Activated naive CD8-positive, alpha-beta T cell treated with anti-CD3 and anti-CD28 coated beads, Interleukin-2, amount 50 U/mL, for 24 hours (primary cell): ENCODE measurements at regions not wholly inside any gene's neighbourhood (a gene's known extent, or its start where the extent isn't known, plus 50 kb on each side); places are given as distances from the start of the nearest gene placed in this dataset.
A peak's percentile ranks its signal among the peaks of the same experiment; 100 is the strongest.

Experiments used
- ATAC-seq: fragments of 150-1000 bp; cut with Tn5 transposase; one replicate; pipeline ENCODE4 v1.10.0; 2021
- DNase-seq: peaks from one replicate; pipeline ENCODE4 v3.0.0; 2021
- H3K27ac Mint-ChIP-seq: one replicate; pipeline ENCODE4 v1.8.0; 2021; ENCODE audit warnings: mild to moderate bottlenecking, mixed read lengths
- H3K27me3 Mint-ChIP-seq: one replicate; pipeline ENCODE4 v1.8.0; 2021; ENCODE audit warnings: mixed read lengths
- H3K36me3 Mint-ChIP-seq: one replicate; pipeline ENCODE4 v1.8.0; 2021; ENCODE audit warnings: low read depth, mixed read lengths
- H3K4me1 Mint-ChIP-seq: one replicate; pipeline ENCODE4 v1.8.0; 2021; ENCODE audit warnings: mixed read lengths
- H3K4me3 Mint-ChIP-seq: one replicate; pipeline ENCODE4 v1.8.0; 2021; ENCODE audit warnings: mild to moderate bottlenecking, moderate library complexity, mixed read lengths
- H3K9me3 Mint-ChIP-seq: one replicate; pipeline ENCODE4 v1.8.0; 2021; ENCODE audit warnings: mixed read lengths

DNA sequence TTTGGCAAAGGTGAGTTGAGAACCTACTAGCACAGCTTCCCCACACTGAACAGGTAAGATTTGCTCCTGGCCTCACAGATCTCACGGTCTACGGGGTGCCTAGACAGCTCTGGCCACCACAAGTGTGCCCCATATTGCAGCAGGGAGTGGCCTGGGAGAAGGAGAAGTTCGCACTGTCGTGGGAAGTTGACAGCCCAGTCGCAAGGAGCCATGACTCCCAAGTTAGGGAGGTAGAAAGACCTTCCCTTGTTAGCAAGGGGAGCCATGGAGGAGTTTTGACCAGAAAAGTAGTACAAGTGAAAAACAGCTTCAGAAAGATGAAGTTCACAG is 316.3 kb downstream of the BCL11B start:
- Mint-ChIP-seq H3K9me3 (no peaks in the 10 kb centered on the region), H3K27ac (no peak overlapping the region), H3K4me3 (no peak overlapping the region), H3K36me3 (no peaks in the 10 kb centered on the region), H3K27me3 (no peaks in the 10 kb centered on the region), H3K4me1 (peaks cover 17% of the 10 kb centered on the region)
- ATAC-seq (no peak), DNase-seq (no peak)

DNA sequence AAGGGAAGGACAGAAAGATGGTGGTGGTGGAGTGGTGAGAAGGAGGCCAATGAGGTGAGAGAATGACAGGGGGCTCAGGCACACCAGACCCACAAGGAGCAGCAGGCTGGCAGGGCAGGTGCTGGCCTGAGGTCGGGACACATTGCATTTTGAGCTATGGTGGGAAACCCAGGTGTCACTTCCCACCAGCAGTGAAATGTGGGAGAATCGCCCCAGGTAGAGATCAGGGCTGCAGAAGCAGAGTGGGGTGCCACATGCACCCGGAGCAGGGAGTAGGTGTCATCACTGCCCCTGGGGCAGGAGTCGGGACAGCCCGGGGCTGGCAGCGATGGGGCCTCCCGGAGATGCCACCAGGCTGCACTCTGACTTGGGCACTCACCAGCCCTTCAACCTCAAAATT is 315.8 kb downstream of the BCL11B start:
- H3K4me1 Mint-ChIP-seq, result peaks cover 18% of the 10 kb centered on the region
- H3K36me3 Mint-ChIP-seq, result no peaks in the 10 kb centered on the region
- ATAC-seq, result no peak
- no peaks in the 10 kb centered on the region for H3K9me3 Mint-ChIP-seq
- no peaks in the 10 kb centered on the region for H3K27me3 Mint-ChIP-seq
- H3K4me3 Mint-ChIP-seq, result no peak overlapping the region
- no peak overlapping the region for H3K27ac Mint-ChIP-seq
- no peak for DNase-seq

DNA sequence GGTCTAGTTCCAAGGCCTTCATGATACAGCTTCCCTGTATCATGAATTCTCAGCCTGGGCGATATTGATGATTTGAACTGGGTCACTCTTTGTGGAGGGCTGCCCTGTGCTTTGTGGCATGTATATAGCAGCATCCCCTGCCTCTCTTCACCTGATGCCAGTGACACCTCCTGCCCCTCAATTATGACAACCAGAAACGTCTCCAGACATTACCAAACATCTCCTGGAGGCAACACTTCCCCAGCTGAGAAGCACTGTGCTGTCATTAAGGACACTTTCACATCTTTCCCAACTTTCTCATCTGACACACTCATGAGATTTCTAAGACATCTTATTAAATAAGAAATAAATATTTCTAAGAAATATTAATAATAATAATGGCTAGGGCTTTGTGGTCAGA is 315.3 kb downstream of the BCL11B start:
- no peaks in the 10 kb centered on the region for H3K27me3 Mint-ChIP-seq
- ATAC-seq (no peak), DNase-seq (no peak)
- no peaks in the 10 kb centered on the region for H3K9me3 Mint-ChIP-seq
- no peak overlapping the region for H3K4me3 Mint-ChIP-seq
- H3K27ac Mint-ChIP-seq, result no peak overlapping the region
- H3K36me3 Mint-ChIP-seq, result no peaks in the 10 kb centered on the region
- peaks cover 18% of the 10 kb centered on the region for H3K4me1 Mint-ChIP-seq

DNA sequence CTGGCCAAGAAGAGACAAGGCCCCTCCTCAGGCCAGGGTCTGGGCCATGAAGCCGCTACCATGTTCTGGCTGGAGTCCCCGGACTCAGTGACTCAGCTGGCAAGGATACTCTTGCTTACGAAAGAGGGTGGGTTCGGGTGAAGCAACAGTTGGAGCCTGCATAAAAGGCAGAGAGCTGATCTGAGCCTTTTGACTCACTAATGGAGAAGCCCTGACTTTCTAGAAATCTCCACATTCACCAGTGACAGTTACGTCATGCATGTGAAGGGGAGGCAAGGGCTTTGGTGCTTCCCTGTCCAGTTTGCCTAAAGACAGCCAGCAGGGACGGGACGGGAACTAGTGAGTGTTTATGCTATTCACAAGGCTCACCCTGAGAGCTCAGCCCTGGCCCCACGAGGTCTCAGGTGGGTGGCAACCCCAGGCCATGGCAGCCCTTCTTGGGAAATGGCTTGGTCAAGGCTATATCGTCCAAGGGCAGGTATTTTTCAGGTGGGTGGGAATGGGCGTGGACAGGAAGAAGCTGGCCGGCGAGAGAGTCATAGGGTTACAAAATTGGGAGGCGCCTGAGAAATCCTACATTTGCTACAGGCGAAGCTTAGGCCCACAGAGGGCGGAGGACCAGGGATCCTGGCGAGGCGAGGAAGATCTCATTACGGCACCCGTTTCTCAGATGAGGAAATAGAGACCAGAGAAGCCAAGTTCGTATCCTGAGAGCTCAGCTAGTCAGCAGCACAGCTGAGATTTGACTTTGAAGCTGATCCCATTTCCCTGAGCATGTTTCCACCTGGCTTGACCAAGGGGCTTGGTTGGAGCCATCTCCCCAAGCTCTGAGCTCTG is 314.6 kb downstream of the BCL11B start:
- Mint-ChIP-seq H3K4me1 (peaks cover 14% of the 10 kb centered on the region), H3K4me3 (no peak overlapping the region), H3K27ac (no peak overlapping the region), H3K27me3 (no peaks in the 10 kb centered on the region), H3K9me3 (no peaks in the 10 kb centered on the region), H3K36me3 (no peaks in the 10 kb centered on the region)
- DNase-seq (no peak), ATAC-seq (no peak)

DNA sequence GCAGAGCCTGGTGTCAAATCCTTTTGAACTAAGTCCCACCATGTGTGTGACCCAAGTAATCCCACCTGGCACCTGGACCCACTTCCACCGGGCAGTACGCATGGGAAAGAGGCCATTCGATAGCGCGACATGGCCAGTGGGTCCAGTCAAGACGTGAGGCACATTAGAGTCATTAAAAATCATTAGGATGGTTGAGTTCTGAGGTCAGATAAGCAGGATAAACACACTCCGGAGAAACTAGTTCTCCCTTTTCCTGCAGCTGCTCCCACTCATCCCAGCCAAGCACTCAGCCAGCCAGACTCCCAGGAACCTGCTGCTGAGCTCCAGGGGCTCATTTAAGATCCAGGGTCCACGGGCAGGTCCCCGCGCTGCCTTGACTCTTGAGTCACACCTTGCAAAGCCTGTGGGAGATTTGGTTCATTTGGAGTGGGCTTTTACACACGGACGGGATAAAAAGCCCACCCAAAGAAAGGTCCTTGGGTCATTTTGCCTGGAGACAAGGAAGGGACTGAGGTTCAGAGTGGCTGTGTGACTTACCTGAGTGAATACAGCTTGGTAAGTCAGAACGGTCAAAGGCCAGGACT is 313.9 kb downstream of the BCL11B start:
- no peak overlapping the region for H3K4me3 Mint-ChIP-seq
- no peaks in the 10 kb centered on the region for H3K27me3 Mint-ChIP-seq
- ATAC-seq (no peak), DNase-seq (no peak)
- peaks cover 10% of the 10 kb centered on the region for H3K4me1 Mint-ChIP-seq
- H3K27ac Mint-ChIP-seq, result no peak overlapping the region
- no peaks in the 10 kb centered on the region for H3K9me3 Mint-ChIP-seq
- no peaks in the 10 kb centered on the region for H3K36me3 Mint-ChIP-seq

DNA sequence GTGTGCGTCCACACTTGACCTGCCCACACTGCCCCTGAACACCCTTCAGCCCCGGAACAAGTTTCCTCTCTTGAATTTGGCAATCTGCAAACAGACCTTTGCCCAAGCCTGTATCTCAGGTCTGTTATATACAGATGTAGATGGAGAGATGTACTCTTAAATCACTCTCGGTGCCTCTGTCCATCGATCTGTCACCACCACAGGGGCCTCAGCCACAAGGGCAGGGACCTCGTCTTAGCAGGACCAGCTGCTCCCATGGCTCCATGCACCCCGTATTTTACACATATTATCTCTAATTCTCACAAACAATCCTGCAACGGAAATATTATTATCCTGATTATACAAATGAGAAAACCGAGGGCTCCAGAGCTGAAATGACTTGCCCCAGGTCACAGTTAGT is 313.4 kb downstream of the BCL11B start:
- no peak overlapping the region for H3K4me3 Mint-ChIP-seq
- DNase-seq, result no peak
- H3K9me3 Mint-ChIP-seq, result no peaks in the 10 kb centered on the region
- H3K36me3 Mint-ChIP-seq, result no peaks in the 10 kb centered on the region
- H3K4me1 Mint-ChIP-seq, result peaks cover 11% of the 10 kb centered on the region
- ATAC-seq, result no peak
- no peak overlapping the region for H3K27ac Mint-ChIP-seq
- H3K27me3 Mint-ChIP-seq, result no peaks in the 10 kb centered on the region

DNA sequence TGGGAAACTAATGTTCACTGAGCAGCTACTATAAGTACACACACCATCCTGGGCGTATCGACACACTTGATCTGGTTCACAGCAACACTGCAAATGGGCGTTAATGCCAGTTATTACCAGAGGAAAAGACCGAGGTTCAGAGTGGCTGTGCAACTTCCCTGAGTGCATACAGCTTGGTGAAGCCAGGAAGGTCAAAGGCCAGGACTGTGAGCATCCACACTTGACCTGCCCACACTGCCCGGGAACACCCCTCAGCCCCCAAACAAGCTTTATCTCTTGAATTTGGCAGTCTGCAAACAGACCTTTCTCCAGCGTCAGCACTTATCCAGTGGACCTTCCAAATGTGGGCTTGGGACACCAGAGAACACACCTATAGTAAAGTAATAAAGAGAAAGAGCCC is 312.6 kb downstream of the BCL11B start:
- Mint-ChIP-seq H3K4me1 (peaks cover 17% of the 10 kb centered on the region), H3K4me3 (no peak overlapping the region), H3K36me3 (no peaks in the 10 kb centered on the region), H3K9me3 (no peaks in the 10 kb centered on the region), H3K27ac (no peak overlapping the region), H3K27me3 (no peaks in the 10 kb centered on the region)
- ATAC-seq (no peak), DNase-seq (no peak)

DNA sequence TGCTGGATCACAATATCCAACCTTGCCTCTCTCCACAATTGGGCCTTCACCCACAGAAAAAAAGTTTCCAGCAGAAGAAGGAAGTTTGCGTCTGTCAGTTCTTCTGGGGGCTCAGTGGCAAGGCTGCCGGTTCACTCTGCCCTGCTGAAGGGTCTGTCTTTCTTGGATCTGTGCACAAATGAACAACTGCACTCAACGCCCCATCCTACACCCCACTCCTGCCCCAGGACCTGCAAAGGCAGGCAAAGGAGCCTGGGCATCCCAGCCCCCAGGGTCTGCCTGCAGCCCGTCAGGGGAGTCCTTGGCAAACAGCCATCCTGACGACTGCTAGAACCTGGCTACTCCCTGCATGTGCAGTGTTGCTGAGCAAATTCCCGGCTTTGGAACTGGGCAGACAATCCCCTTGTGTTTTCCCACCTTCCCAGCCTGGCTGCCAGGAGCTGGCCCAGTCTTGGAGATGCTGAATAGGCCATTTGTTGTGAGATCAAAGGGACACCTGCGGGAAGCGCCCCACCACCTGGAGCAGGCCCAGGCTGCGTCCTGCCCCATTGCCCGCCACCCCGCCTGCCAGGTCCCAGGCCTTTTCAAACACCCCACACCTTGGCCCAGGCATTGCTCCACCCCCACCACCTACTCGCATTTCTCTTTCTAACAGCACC is 311.9 kb downstream of the BCL11B start:
- Mint-ChIP-seq H3K4me1 (peaks cover 24% of the 10 kb centered on the region), H3K36me3 (no peaks in the 10 kb centered on the region), H3K4me3 (no peak overlapping the region), H3K9me3 (no peaks in the 10 kb centered on the region), H3K27ac (no peak overlapping the region), H3K27me3 (no peaks in the 10 kb centered on the region)
- no peak for ATAC-seq
- DNase-seq, result no peak

DNA sequence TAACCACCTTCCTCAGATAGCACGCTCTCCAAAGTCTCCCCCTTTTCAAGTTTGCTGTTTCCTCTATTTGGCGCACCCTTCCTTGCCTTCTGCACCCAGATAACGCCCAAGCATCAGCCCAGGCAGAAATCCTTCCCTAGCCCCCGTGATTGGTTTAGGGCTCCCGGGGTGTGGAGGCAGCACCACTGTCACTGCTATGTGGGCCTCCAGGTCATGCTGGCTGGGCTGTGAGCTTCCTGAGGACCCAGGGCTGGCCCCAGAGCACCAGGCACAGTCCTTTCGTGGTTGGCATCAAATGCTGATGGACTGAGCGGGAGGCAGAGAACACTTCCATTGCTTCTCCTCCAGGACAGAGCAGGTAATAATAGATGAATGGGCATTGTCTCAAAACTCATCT is 311.4 kb downstream of the BCL11B start:
- Mint-ChIP-seq H3K27ac (no peak overlapping the region), H3K36me3 (no peaks in the 10 kb centered on the region), H3K4me1 (peaks cover 29% of the 10 kb centered on the region), H3K4me3 (no peak overlapping the region), H3K9me3 (no peaks in the 10 kb centered on the region), H3K27me3 (no peaks in the 10 kb centered on the region)
- no peak for ATAC-seq
- no peak for DNase-seq

DNA sequence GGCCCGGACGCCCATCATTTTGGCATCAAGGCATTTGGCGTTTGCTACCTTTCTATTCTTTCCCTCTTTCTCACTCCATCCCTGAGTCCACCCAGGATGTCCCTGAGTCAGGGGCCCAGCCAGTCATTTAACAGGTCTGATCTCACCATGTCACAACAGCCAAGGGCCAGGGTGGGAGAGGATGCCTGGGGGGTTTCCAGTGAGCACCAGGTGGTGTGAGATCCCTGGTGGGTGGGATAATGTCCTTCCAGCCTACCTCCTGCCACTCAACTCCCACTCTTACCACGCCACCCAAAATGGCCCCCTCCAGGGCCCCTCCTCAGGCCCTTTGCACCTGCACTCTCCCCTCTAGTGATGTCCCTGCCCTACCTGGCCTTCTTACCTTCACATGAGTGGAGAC is 310.8 kb downstream of the BCL11B start:
- DNase-seq, result no peak
- Mint-ChIP-seq H3K4me3 (no peak overlapping the region), H3K4me1 (peaks cover 30% of the 10 kb centered on the region)

DNA sequence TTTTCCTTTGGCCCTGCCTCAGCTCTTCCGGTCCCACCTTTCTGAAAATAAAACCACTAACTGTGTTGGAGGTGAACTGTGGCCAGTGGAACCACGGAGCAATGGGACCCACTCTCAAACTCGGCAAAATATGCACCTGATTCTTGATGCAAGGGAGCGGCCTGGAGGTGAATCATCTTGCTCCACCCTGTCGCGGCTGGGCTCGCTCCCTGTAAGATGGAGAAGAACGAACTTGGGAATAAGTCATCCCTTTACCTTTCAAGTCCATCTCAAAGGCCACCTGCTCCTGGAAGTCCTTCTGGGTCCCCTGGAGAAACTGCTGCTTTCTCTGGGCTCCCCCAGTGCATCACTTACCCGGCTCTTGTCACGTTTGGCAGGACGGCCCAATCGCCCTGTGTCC is 309.9 kb downstream of the BCL11B start:
- no peaks in the 10 kb centered on the region for H3K27me3 Mint-ChIP-seq
- no peak for ATAC-seq
- no peak overlapping the region for H3K27ac Mint-ChIP-seq
- no peak overlapping the region for H3K4me3 Mint-ChIP-seq
- DNase-seq, result no peak
- H3K9me3 Mint-ChIP-seq, result no peaks in the 10 kb centered on the region
- no peaks in the 10 kb centered on the region for H3K36me3 Mint-ChIP-seq
- H3K4me1 Mint-ChIP-seq, result peaks cover 33% of the 10 kb centered on the region

More for the DNA sequence above, 310.8 kb downstream of the BCL11B start:
- no peaks in the 10 kb centered on the region for H3K27me3 Mint-ChIP-seq
- peak; percentile 18 for ATAC-seq
- H3K9me3 Mint-ChIP-seq, result no peaks in the 10 kb centered on the region
- no peak overlapping the region for H3K27ac Mint-ChIP-seq
- no peaks in the 10 kb centered on the region for H3K36me3 Mint-ChIP-seq

DNA sequence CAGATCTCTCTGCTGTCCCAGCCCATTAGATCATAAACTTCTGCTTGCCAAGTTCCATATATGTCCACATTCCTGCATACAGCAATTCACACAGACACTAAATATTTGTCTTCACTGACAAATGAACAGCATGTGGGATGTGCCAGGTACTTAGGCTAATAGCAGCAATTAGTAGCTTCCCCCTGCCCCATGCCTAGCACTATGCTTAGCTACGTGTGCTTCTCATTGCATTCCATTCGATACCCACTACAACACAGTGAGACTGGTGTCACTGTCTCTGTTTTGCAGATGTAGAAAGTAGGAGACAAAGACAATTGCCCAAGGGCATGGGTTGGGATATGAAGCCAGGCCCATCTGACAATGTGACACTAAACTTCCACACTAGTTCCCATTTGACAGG is 308.4 kb downstream of the BCL11B start:
- H3K27ac Mint-ChIP-seq, result no peak overlapping the region
- no peaks in the 10 kb centered on the region for H3K9me3 Mint-ChIP-seq
- H3K4me3 Mint-ChIP-seq, result no peak overlapping the region
- no peaks in the 10 kb centered on the region for H3K36me3 Mint-ChIP-seq
- H3K27me3 Mint-ChIP-seq, result no peaks in the 10 kb centered on the region
- H3K4me1 Mint-ChIP-seq, result peaks cover 33% of the 10 kb centered on the region
- ATAC-seq, result no peak
- DNase-seq, result no peak

DNA sequence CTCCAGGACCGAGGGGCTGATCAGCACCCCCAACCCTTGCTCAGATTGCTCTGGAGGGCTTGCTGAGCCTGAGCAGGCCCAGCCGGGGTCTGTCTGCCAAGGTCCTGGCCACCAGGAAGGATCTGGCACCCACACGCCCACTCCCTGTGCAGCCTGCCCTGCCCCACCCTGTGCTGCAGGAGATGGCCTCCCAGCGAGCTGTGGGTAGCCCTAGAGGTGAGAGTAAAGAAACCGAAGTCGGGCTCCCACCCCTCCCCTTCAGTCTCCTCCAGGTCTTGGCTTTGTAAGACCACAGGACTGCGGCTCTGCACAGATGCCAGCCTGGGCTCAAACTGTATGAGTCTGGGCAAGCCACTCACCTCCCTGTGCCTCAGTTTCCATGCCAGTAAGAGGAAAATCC is 307.8 kb downstream of the BCL11B start:
- peak; percentile 34 for ATAC-seq

DNA sequence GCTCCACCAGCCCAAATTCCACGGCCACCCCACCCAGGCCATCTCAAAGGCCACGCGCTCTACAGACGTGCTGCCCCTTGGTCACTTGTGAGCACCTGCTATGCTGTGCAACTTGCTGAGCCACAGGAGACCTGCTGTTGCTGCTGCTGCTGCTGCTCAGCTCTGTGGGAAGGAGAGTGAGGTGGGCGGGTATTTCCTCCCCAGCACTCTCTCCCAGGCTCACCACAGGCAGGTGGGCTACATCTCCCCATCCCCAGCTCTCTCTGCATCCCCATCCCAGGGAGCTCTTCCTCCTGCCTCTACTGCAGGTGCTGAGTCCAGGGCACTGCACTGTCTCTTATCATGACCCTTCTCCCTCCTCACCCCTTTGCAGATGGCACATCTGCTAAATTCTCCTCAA is 306.9 kb downstream of the BCL11B start:
- Mint-ChIP-seq H3K27me3 (no peaks in the 10 kb centered on the region), H3K27ac (no peak overlapping the region), H3K9me3 (no peaks in the 10 kb centered on the region), H3K36me3 (no peaks in the 10 kb centered on the region), H3K4me1 (peaks cover 33% of the 10 kb centered on the region), H3K4me3 (no peak overlapping the region)
- DNase-seq (no peak), ATAC-seq (no peak)

More for the DNA sequence above, 307.8 kb downstream of the BCL11B start:
- no peak for DNase-seq
- Mint-ChIP-seq H3K36me3 (no peaks in the 10 kb centered on the region), H3K27me3 (no peaks in the 10 kb centered on the region), H3K4me1 (peaks cover 33% of the 10 kb centered on the region), H3K4me3 (no peak overlapping the region), H3K9me3 (no peaks in the 10 kb centered on the region), H3K27ac (no peak overlapping the region)

DNA sequence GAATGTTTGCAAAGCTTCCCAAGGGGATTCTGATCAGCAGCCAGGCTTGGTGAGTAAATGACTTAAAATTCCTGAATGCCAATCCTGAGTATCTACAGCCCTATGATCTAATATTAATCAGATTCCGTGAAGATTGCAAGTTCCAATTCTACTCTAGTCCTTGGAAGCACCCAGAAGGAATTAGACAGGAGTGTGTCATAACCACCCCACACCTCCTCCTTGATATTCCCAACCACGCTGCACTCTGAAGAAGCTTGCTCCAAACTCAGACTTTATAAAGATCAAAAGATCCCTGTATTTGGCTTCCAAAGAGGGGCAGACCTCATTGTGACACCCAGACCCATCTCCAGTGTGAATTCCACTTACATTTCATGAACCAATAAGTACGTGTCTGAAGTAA is 306.0 kb downstream of the BCL11B start:
- Mint-ChIP-seq H3K4me1 (peaks cover 27% of the 10 kb centered on the region), H3K27ac (no peak overlapping the region), H3K9me3 (no peaks in the 10 kb centered on the region), H3K27me3 (no peaks in the 10 kb centered on the region), H3K4me3 (no peak overlapping the region), H3K36me3 (no peaks in the 10 kb centered on the region)
- DNase-seq, result no peak
- ATAC-seq, result no peak
